Hypothalamus (tissue), 51 donors: ENCODE measurements at regions not wholly inside any gene's neighbourhood (a gene's known extent, or its start where the extent isn't known, plus 50 kb on each side); places are given as distances from the start of the nearest gene placed in this dataset.

ENCODE experiments used
- DNase-seq, 51 donors: peaks; one replicate each; lab custom pipeline; 2025; lab: John Stamatoyannopoulos, UW

DNA sequence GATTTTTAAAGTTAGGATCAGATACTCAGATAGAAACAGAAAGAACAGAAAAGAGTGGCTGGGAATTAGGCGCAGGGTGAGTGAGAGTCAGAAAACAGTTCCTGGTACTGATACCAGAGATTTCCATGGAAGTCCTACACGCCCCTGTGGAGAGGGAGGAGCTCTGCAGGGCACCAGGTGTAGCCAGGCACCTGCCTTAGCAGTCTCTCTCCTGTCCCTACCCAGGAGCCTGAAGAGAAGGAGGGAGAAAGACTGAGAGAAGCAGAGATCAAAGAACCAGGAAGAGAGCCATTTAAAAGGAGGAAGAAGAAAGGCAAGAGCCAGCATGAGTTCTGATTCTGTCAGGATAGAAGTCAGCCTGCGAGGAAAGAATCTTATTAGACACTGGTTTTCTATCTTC is 65.0 kb downstream of the CBLN1 start:
- no peak for DNase-seq

DNA sequence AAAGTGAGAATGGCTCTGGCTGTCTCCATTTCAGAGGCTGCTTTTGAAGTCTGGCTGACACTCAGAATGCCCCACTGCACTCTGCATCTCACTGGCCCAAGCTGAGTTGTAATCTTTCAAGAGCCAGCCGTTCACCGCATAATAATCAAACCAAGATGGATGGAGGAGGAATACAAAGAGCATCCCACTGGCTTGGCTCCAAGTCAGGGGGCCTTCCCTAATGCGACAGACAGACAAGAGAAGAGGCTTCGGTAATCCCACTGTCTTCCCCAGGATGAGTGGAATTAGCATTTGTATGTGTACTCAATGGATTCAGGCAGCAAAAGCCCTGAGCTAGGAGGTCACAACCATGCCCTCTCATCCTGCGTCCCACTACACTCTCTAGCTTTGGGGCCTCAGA is 68.0 kb downstream of the CBLN1 start:
- no peak for DNase-seq

DNA sequence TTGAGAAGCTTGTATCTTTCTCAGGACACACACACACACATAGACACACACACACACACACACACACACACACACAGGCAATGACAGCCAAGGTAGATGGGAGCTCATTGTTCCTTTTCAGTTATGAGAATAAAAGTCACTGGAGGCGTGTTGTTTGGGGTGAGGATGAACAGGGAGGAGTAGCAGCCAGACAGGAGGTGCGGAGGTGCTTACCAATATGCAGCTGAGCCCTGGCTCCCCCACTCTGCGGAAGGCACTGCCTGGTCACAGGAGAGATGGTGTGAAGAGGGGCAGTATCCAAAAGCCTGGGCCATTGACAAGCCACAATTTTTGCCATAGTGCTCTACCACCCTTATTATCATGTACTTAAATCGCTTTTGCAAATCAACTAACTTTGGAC is 77.4 kb downstream of the CBLN1 start:
- no peak for DNase-seq

DNA sequence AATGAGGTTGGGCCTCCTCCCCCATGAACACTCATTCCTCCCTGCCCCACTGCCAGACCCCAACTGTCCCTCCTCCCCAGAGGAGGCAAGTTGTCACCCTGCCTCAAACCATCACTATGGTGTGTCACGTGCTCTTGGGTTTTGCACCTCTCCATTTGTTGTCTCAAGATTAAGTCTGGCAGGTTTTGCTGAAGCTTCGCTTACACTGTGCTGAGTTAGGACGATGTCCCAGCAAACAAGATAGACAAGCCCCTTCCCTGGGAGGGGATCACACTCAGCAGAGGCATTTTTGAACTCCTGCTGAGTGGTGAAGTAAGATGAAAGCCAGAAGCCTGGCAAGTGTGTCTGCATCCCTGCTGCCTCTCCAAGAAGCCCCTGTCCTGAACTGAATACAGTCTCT is 78.3 kb downstream of the CBLN1 start:
- DNase-seq, result no peak

DNA sequence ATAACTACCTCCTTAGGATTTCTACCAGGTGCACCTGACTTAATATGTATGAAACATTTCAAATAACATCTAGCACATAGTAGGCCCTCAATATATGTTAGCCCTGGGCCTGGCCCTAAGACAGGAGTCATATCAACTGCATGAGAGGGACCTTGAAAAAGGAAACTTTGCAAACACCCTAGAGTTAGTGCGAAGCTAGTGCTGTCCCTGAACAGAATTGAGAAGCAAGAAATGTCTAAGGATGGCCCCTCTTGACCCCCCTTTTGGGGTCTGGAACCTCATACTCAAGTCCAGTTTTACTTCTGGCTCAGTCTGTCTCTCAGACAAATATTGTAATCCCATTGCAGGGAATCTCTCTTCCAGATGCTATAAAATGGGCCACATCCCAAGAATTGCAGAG is 80.5 kb downstream of the CBLN1 start:
- DNase-seq, result no peak

DNA sequence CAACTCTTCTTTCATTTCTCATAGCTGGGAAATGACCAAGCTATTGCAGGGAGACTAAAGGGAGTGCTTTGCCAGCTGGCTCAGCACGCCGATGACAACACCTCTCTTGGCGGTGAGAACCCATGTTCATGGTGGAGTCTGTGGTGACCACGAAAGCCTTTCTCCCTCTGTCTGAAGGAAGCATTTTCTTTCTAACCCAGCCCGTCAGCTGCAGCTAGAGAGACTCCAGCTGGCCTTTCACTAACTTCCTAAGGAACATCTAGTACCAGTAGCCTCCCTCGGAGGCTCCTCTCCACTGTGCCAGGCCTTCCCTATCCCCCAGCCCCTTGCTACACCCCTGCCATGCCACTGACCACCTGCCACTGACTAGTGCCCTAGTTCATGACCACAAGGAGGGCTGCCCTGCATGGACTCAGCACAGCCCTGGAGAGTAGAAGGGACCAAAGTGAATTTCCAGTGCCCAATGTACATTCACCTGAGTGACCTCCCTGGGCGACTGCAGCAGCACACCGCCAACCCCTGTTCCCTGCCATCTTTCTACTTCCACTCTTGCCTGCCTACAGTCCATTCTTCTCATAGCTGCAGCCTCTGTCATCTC is 81.3 kb downstream of the CBLN1 start:
- no peak for DNase-seq

DNA sequence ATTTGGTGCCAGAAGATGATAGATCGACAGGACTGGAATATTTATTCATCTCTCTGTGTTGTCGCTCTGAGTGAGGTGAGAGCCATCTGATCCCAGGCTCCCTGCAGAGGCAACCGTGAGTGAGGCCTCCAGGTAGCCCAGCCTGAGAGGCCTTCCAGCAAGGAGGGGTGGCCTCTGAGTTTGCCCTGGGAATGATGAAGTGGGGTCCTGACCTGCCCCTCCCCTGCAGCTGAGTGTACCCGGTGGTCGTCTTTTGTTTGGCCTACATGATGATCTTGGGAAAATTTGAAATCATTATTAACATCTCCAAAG is 86.4 kb downstream of the CBLN1 start:
- no peak for DNase-seq

DNA sequence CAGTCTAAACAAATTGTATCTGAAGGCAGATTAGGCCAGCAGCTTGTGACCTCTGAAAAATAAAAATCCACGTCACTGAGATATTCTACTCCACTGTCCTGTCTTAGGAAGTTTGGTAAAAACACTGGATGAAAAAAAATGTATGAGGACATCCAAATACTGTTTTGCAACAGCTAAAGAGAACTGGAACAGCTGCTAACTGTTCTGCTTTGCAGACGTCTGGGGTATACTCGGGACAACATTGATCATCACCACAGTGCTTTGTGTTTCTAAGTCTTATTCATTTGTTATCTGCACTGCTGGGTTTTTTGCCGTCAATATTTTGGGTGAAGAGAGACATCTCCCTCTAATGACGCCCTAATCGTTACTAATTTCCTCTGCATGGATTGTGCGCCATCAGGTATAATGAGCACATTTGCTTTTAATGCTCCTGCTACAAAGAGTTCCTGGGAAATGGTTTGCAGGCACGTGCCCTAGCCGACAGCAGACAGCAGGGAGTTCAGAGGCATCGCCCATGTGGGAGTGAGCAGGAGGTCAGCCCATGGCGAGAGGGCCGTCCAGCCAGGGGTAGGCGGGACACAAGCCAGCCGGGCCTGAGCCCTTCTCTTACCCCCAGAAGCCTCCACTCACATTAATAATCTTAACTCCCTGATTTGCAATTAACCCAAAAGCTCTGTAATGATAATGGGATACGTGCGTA is 87.0 kb downstream of the CBLN1 start:
- DNase-seq, result no peak

DNA sequence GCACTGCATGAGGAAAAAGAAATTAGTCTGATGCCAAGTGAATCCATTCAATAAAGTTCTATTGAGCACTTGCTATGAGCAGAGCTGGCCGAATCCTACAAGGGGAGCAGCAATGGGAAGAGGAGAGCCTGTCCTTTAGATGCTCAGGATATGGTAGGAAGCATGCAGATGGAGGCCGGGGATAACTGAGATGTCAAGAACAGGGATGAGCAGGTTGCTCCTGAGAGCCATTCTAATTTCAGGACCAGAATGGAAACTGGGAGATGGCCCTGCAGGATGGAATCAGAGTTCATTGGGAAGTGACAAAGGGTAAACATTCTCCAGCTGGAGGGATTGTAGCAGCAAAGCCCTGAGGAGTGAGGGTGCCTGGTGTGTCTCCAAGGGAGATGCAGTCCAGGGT is 88.0 kb downstream of the CBLN1 start:
- no peak for DNase-seq

DNA sequence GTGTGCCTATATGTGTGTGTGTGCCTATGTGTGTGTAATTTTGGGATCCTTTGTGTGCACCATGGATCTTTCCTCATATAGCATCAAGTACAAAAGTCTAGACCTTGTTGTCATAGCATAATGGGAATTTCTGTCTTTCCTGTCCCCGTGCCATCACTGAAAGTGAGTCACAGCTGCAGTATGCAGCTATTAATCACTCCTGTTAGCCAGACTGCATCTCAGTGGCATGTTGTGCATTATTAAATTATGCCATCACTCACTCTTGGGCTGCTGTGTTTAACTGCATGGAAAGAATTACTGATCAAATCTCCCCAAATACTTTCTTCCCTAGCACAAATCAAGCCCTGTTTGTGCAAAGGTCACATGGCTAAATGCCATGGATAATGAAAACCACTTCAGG is 92.4 kb downstream of the CBLN1 start:
- DNase-seq, result no peak

DNA sequence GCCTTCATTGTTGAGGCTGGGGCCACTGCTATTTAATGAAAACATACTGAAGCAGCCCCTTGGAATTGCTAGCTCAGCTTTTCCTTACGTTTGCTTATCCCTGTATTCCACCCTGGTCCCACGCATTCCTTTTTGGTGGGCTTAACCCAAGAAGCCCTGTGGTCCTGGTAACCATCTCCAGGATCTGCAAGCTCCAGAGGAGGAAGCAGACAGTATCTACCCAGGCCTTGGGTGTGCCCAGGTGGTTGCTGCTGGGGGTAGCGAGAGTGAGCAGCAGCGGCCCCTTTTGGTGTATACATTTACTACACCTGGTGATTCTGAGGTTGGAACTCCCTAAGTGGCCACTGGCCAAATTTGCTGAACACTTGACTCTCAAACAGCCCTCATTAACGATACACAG is 97.7 kb downstream of the CBLN1 start:
- no peak for DNase-seq

DNA sequence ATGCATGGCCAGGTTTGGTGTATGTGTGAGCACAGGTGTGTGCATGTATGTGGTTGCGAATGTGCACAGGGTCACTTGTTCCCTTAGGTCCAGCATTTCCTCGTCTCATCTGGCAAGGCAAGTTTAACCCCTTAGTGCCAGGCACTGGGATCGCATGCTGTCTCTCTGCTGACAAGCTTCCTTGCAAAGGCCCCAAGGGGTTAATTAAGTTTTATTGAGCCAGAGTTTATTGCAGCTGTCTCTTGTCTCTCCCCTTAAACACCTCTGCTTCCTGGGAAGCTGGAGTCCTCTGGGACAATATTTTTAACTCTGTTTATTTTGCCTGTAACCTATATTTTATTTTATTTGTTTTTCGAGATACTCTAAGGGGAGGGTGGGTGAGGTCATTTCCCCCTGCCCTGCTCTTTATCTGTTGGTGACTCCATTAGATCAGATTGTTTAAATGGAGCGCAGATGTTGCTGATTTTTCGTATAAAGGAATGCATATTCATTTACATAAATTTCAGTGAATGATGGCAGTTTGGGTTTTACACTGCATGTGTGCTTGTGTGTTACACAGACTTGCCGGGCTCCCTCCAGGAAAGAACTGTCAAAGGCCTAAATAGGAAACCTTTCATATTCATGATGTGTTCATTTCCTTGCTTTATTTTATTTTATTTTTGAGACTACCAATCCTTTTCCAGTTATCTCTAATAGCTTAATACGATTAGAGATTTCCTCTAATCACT is 99.7 kb downstream of the CBLN1 start:
- no peak for DNase-seq

DNA sequence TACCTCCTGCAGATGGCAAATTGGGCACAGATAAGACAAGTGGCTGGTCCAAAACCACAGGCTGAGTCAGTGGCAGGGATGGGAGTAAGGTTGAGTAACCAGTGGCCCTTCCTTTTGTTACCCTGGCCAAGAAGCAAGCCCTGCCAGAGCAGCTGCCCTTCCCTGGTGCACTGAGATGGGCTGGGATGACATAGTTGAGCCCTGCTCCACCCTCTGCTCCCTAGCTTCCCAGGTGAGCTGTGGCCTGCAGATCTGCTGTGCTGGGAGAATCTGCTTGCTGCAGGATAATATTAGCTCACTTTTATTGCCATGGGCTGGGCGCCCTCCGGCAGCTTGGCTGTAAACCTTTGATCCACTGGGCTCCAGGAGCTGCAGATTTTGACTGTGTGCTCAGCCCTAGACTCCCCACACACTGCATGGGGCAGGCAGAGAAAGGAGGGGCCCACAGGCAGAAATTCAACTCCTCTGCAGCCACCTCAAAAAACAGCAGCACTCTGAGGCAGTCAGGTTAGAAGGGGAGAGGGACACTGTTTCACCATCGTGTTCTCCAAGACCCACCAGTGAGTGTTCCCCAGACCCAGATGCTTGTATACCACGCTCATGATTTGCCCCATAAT is 101.8 kb downstream of the CBLN1 start:
- DNase-seq, result no peak

DNA sequence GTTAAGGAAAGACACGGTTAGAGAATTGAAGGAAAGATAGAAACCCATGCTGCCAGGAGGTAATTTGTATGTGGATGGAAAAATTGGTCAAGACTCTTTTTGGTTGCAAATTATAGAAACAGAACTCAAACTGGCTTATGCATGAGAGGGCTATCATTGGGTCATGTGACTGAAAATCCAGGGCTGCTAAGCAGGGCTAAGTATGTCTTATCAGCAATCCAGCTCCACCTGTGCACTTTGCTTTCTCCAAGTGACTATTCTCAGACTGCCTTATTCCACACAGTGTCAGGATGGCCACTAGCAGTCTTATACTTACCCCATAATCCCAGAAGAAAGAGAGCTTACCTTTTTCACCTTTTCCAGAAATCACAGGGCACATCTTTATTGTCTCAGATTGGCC is 113.5 kb downstream of the CBLN1 start:
- DNase-seq, result no peak

DNA sequence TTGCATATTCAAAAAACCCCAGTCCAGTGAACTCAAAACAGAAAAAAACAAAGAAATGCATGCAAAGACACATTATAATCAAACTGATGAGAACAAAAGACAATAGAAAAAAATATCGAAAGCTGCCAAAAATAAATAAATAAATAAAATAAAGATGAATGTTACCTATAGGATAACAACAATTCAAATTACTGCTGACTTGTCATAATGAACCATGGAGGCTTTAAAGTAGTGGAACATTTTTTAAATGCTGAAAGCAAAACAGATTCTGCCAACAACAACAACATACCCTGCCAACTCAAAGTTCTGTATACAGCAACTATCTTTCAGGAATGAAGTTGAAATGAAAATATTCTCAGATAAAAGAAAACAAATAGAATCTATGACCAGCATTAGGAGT is 116.6 kb downstream of the CBLN1 start:
- DNase-seq, result no peak

DNA sequence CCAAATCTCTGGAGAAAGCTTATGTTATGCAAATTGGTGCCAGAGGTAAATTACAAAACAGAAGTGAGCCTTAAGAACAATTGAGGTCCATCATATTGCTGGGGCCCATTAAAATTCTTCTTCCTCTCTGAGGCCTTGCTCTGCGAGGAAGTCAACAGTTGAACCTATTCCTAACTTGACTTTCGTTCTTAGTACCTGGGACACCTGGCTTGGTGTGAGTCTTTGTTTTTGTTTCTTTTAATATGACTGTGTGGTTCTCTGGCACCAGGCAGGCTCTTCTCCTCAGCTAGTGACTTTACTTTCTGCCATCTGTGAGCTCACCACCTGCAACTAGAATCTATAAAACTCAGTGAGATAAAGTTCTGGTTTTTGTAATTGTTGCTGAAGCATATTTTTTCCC is 120.4 kb downstream of the CBLN1 start:
- no peak for DNase-seq

DNA sequence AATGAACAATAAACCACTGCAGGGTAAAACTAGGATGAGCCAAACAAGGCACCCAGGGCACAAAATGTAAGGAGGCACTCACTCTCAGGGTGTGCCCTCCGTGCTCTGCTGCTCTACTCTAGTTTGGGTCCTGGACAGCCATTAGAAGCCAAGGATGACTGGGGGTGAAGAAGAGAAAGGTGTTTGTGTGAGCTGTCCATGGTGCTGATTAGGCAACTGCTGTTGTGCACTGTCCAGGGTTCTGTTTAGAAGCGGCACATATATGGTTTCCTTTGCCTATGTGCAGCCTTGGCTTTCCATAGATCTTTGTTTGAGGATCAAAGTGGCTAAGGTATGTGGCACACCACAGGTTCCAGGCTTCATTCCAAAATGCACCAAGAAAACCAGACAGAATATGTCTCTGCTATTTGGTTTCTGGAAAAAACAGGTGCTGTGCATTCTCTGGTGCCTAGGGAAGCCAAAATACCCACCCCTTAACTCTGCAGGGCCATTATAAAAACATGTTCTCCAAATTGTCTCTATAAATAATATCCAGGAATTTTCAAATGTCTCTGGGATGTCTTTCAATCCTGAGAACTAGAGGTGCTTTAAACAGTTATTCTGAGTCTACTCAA is 123.5 kb downstream of the CBLN1 start:
- no peak for DNase-seq

DNA sequence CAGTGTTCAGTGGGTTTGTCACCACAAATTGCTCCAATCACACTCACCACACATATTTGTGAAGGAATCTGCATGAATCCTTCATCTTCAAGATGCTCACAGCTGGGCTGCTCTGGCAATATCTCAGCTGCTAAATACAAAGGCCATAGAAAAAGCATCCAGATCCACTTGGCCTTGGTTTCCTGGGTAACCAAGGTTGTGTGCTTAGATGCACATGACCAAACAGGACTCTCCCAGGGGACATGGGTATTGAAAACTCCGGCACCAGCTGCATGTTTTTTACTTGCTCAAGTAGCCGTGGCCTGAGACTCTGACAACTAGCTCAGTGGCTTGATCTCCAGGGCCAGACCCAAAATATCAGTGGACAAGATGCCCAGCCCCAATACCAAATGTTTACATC is 131.3 kb downstream of the CBLN1 start:
- DNase-seq, result no peak

DNA sequence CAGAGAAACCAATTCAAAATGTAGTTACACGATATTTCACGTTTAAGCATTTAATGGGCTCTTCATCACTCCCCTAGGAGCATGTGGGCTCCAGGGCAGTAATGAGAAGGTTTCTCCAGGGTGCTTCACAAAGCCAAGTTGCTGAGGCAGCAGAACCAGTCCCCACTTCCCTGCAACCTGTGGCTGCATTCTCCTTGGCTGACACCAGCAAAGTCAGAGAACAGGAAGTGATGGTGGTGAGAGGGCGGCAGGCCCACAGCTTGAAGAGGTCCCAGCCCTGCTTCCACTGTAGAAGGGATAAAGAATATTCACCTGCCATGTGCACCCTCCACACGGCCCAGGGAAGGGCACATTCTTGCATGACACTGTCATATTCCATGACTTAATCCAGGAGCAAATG is 133.2 kb downstream of the CBLN1 start:
- DNase-seq, result no peak

DNA sequence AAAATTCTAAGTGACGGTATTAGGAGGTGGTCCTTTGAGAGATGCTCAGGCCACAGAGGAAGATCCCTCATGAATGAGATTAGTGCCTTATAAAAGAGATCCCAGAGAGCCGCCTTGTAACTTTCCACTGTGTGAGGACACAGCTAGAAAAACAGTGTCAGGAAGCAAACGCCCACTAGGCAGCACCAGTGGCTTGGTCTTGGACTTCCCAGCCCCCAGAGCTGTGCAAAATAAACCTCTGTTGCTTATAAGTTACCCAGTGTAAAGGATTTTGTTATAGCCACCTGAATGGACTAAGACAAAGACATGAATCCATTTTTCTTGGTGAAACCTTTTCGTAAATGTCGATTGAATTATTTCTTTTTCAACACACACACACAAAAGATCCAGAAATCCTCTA is 141.0 kb downstream of the CBLN1 start:
- no peak for DNase-seq

DNA sequence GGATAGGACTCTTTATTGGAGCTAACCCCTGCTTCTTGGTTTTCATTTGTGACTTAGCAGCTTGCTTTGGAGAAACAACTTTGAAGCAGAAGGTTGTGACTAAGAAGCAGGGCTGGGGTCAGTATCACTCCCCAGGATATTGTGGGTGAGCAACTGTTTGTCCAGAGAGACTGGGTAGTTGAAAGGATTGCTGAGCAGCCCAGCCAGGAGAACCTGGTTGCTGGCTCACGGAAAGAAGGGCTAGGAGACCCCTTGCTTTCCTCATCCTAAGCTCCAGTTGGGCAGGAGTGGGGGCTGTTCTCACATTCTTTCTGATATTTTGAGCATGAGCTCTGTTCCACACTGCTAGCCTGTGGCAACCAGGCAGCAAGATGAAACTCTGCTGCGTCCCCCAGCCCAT is 151.2 kb downstream of the CBLN1 start:
- no peak for DNase-seq

DNA sequence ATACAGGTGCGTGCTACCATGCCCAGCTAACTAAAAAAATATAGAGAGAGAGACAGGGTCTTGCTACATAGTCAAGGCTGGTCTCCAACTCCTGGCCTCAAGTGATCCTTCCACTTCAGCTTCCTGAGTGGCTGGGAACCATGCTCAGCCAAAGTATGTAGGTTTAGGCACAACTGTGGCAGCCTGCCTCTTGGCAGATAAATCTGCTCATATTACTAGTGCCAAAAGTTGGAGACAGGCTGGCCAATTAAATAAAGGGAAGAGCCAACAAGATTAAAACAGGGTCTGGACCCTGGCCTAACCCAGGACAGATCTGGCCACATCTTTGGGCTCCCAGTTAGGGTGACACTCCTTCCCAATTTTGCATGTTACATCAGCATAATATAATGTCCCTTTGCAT is 151.7 kb downstream of the CBLN1 start:
- DNase-seq, result no peak
